ELF-1 (cell line): ENCODE measurements at regions not wholly inside any gene's neighbourhood (a gene's known extent, or its start where the extent isn't known, plus 50 kb on each side); places are given as distances from the start of the nearest gene placed in this dataset.

ENCODE experiments used
- DNase-seq: peaks from one replicate; pipeline ENCODE4 v3.0.0-alpha.2; 2016; ENCODE audit warnings: low read depth, low spot score

DNA sequence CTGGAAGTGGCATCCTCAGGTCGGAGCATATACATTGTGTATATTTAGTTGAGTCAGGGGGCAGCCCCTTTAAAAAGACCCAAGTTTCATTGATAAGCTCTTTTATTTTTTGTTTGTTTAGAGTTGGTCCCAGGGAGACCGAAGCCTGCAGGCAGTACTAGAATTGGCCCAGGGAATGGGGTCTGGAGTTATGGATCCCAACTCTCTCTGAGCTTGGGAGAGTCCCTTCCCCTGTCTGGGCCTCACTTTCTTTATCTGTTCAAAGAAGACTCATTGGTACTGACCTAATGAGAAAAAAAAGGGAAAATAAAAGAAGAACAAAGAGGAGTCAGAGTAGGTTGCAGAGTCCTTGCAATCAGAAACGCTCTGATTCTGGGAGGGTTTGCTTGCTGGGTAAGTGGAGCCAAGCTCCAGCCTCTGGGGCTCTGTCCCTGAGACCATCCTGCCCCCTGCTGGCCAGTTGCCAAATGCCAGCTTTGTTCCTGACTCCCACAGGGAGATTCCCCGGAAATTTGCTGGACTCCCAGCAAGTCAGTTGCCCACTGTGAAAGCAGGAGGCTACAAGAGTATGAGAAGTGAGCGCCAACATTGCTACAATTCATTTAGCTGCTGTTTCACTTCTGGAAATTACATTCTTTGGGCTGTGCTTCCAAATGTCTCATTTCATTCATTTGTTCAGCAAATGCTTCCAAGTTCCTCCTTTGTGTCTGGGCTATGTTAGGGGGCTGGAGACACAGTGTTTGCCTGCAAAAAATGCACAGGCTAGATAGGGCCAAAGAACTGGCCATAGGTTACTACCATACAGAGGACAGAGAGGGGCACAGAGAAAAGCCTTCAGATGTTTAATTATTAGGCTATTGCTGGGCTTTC lies 156.2 kb downstream of the MELK start:
- peak; percentile 93 for DNase-seq

DNA sequence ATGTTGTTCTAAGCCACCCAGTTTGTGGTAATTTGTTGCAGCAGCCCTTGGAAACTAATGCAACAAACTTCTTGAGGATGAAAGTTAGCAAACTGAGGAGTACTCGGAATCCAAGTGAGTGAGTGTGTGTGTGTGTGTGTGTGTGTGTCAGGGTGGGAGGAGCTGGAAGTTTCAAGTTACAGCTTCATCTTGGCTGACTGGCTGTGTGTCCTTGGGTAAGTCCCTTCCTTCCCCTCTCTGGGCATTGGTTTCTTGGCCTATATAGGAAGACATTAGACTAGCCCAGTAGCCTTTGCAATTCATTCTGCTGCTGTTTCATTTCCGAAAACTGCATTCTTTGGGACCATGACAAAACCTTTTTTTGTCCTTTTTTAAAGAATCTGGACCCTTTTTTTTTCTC lies 157.2 kb downstream of the MELK start:
- no peak for DNase-seq

DNA sequence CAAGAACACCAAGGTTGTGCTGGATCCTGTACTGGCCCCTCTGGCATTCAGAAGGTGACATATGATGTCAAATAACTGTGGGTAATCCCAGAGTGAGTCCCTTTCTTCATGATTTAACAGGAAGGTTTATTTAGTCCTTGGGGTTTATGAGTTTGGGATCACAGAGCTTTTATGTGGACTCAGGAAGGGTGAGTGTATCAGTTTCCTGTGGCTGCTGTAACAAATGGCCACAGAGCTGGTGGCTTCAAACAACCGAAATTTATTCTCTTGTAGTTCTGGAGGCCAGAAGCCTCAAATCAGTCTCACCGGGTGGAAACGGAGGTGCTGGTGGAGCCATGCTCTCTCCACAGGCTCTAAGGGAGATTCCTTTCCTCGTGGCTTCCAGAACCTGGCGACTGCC lies 157.7 kb downstream of the MELK start:
- no peak for DNase-seq

DNA sequence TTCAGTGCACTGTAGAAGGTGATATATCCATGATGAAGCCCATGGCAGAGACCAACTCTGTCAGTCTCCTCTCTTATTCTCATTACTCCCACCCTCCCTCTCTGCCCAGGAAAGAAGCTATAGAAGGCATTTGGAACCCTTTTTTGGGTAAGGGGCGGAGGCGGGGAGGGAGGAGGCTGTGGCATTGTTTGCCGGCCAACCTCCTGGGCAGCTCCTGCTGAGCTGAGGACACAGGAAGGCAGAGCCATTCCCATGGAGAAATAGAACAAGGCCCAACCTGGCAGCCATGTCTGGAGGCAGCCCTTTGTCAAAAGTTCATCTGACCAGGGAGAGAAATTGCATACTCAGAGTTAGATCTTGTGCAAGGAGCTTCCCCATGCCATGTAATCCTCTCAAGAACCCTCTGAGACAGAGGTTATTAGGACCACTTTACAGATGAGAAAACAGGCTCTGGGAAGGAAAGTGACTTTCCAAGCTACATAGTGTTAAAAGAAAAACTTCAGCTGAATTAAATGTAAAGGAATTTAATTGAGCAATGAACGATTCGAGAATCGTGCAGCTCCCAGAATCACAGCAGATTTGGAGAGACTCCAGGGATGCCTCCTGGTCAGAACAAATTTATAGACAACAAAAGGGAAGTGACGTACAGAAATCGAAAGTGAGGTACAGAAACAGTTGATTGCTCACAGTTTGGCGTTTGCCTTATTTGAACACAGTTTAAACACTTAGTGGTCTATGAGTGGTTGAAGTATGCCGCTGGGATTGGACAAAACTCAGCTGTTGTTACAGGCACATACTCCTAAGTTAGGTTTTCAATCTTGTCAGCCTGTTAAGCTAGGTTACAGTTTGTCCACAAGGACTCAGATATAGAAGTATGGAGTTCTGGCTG lies 158.6 kb downstream of the MELK start:
- DNase-seq, result peak; percentile 24

DNA sequence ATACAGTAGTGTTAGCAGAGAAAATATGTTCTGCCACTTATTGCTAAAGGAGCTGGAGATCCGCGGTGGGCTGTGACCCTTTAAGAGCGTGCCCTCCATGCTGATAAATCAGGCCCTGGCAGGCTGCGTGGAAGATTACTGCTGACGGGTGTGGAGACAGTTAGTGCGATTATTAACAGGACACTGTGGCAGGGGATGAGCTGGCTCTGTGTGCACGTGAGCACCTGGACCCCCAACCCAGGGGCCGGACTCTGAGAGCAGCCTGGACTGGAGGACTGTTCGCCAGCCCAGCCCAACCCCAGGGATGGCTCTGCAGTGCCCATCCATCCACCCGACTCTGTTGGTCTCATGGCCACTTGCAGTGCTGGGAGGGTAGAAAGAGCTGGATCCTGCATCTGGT lies 162.0 kb downstream of the MELK start:
- DNase-seq, result no peak

DNA sequence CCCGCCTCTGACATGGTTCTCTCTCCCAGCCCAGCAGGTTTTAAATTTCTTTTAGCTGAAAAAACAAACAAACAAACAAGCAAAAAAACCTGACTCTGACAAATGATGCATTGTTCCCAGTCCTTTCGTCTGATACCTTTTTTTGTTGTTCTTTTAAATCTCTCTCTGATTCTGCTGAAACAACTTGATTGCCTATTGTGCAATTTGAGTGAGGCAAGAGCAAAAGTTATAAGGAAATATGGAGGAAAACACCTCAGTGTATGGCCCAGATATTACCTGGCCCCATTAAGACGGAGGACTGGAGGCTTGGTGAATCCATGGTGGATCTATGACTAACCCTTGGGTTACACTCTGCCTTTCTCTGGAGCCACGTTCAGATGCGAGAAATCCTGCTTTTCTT lies 164.0 kb downstream of the MELK start:
- DNase-seq, result no peak

DNA sequence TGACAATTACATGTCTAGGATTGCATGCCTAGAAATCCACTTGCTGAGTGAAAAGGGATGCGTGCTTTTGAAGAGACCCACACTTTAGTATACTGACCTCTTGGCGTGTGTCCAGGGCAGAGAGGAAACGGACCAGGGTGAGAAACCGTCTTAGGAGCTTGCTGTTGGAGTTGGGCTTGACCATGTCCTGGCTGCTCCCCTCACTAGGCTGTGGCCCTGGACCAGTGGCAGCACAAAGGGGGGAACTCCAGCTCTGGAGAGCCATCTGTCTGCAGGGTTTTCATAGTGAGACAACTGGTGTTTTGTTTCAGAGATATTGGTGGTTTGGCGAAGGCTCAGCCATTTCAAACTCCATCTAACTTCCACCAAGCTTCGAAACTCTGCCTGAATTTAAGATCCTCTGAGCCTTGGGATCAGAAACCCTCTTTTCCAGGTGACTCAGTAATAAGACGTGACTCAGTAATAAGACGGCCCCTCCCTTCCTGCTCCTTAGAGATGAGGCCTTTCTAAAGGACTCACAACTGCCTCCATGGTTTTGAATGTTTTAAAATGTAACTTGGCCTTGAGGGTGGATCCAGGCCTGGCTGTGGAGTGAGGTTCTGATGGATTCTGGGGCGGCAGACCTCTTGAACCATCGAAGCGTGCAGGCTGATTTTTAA lies 165.8 kb downstream of the MELK start:
- no peak for DNase-seq

DNA sequence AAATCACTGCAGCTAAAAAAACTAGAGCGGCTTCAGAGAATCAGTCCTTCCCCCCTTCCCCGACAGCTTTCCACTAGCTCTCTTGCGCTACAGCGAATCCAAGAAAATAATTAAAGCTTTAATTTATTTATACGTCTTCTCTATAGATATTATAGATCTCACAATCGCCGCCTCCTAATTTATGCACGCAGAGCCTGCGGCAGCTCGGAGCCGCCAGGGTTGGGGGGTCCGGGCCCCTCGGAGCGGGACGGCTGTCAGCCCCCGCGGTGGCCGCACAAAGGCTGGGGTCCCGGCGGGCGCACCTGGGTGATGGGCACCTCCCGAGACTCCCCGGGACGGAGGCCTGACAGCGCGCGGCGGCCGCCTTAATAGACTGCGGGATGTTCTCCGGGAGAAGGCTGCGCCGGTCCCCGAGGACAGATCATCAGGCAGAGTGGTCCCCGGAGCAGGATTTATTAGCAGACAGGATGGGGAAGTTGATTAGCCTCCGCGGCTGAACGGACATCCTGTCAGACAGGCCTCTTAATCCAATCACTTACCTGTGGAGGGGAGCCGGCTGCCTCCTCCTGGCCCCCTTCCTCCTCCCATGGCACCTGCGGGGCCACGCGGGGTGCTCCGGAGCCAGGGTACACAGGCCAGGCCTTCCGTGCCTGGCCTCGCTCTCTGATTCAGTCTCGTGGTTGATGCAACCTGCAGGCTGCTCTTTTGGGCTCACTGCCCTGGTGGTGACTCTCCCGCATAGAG lies 166.8 kb downstream of the MELK start:
- DNase-seq, result no peak

DNA sequence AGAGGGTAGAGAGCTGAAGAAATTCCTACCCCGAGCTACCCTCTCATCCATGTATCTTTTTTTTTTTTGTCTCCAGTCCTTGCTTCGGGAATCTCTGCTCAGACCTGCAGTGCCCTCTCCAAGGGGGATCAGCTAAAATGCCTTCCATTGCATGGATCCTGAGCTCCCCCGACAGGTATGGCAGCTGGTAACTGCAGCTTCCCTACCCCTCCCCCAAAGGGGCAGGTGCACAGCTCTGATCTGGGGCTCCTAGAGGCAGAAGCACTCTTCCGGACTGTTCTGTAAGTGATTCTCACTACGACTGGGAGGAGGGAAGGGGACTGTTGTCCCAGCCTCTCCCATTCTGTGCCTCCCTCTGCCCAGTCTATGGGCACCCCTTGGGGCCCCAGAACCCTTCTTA lies 169.6 kb downstream of the MELK start:
- DNase-seq, result no peak

DNA sequence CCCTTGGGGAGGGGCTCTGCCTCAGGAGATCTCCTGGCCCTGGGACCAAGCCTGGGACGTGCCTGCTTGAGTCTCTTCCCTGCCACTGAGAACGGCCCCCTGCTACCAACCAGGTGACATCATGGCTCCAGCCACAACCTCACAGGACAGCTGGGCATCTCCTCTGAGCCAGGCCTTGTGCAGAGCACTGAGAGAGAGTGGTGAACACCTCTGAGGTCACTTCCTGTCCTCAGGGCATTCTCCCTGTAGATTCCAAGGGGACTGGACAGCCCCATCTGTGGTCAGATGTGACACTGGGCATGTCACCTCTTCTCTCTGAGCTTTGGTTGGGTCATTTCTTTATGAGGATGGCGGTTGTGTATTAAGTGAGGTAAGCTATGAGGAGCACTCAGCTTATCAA lies 172.0 kb downstream of the MELK start:
- no peak for DNase-seq

DNA sequence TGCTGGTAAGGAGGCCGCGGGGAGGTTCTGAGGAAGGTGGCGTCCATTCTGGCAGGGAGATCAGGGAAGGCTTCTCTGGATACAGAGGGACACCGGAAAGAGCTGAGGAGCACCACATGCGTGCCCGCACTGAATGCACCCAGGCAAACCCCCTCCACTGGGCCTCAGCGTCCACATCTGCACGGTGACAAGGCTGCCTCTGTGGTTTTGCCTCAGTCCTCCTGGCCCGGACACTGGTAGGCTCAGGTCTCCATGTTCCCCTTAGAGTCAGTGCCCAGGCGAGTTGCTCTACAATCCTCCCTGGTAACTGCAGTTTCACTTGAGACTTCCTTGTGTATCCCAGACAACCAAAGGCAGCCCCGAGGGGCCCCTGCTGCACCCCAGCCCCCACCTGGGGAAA lies 173.3 kb downstream of the MELK start:
- no peak for DNase-seq

DNA sequence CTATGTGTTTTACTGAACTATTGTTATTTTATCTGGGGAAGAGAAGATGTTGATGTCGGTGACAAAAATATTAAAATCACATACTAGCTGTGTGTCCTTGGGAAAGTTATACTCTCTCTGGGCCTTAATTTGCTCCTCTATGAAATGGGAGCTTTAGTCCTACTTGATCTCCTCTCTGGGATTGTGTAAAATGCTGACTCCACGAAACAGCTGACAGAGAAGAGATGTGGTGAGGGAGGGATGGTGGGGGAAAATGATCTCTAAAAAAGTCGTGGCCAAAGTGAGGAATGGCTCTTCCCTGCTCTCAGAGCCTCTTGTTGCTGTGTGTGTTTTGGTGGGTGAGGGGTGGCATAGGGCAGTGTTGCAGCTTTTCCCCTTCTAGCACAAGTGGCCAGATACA lies 173.7 kb downstream of the MELK start:
- no peak for DNase-seq

DNA sequence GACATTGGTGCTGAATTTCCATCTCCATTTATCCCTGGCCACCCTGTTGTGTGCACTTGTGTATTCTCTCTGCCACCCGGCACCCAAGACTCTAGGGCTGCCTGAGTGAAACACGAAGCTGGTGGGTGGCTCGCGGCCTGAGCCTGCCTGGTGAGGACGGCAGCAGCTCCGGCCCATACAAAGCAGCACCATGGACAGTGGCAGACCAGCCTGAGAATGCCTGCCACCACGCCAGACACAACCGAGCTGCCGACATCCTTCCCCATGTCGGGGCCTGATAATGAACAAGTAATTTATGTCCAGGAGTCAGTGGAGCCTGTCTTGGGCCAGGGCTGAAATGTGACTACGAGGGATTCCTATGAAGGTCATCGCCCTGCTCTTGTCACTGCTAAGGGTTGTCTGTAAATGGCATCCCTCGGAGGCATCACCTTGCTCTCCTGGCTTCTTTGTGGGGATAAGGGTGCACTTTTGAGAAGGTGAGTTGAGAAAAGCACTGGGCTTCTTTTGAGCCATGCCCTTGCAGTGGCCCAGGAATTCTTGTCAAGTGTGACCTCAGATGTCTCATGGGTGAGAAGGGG lies 175.7 kb downstream of the MELK start:
- peak; percentile 71 for DNase-seq

DNA sequence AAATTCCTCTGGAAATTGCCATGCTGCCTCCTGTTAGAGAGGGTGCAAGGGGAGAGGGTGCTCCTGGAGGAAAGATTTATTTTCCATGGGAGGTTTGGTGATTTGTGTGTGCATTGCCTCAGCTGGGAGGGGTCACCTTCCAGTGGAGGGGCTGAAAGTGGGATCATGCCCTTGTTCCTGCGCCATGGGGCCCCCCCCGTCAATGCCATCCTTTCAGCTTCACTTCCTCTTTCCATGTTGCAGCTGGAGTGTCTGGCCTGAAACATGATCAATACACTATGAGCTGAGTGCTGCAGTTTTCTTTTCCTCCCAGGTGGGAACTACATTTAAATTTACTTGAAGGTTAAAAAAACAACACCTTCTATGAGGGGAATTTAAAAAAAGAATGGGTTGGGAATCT lies 176.8 kb downstream of the MELK start:
- DNase-seq, result no peak

DNA sequence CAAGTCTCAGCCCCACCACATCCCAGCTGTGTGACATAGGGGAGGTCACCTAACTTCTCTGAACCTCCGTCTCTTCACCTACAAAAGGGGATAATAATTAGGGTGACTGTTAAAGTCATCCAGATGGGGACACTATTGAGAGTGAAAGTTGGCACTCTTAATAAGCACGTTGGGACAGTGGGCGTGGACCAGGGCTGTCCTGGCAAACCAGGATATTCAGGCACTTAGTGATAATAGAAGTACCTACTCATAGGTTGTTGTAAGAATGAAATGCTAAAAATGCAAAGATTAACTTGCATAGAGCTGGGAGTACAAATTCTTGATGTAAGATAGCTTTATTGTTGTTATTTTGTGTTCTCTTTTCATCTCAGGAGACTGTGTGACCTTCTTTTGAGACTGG lies 177.9 kb downstream of the MELK start:
- no peak for DNase-seq

DNA sequence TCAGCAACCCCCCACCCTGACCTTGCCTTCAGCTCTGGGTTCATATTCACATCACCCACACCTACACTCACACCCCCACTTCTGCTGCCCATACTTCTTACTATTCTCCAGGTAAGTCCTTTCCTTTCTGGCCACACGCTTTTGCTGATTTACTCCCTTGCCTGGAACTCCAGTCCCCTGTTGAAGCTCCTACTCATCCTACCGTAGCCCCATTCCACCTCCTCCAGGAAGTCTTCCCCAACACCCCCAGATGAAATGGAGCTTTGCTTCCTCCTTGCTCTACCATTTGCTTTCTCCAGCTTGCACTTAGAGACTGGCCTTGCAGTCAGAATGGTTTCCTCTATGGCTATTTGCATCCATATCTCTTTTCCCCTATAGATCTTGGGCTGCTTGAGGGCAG lies 182.3 kb downstream of the MELK start:
- no peak for DNase-seq

DNA sequence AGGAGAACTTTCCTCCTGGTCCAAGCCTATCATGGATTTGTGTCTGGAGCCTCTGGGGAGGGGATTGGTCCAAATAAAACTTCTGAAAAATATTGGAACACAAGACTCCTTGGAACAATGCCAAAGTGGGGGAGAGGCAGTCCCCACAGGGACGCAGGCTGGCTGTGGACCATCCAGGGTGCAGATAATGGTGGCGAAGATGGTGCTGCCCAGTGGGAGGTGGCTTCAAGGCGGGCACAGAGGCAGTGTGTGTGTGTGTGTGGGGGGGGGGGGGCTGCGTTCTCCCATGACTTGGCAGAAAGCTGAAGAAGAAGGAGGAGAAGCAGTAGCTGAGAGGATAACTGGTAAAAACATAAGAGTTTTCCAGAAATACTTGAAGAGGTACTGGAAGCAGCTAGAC lies 186.4 kb downstream of the MELK start:
- no peak for DNase-seq

DNA sequence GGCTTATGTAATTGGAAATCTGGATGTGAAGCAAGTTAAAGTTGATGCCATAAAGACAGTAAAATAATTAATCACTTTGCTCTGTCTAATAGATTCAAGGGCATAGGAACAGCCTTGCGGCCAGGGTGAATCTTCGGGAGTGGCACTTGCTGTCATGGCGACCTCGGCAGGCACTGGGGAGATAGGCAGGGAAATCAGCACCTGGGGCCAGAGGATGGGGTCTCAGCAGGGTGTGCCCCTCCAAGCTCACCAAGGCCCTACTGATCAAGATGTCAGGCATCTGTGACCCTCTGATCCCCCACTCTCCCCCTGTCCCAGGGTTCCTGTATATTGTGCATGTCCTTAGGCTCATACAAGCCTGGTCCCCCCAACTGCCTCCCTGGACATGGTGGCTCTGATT lies 187.3 kb downstream of the MELK start:
- DNase-seq, result no peak

DNA sequence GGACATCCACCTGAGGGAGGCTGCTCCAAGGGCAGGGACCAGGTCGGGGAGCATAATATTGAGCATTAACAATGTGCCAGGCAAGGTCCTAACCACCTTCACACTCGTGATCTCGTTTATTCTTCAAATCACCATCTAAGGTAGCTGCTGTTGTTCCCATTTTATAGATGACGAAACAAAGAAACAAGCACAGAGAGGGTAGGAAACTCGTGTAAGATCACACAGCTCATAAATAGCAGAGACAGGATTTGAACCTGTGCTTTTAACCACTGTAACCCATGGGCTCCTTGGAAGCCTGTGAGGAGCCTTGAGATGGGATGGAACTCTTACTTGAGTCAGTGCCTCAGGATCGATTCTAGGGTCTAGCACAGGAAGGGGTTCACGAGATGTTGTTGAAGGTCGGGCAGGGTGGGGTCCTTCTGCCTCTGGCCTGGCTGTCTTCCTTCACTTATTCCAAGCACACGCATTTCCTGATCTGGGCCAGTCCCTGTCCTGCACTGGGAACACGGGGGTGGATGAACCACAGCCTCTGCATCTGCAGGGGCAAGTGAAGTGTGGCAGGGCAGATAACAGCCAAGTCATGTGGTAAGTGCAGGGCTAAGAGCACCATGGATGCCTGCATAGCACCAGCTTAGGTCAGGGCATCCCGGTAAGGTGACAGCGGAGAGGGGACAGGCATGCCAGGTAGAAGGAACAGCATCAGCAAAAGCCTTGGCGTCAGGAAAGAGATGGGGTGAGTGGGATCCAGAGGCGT lies 188.1 kb downstream of the MELK start:
- DNase-seq, result no peak

DNA sequence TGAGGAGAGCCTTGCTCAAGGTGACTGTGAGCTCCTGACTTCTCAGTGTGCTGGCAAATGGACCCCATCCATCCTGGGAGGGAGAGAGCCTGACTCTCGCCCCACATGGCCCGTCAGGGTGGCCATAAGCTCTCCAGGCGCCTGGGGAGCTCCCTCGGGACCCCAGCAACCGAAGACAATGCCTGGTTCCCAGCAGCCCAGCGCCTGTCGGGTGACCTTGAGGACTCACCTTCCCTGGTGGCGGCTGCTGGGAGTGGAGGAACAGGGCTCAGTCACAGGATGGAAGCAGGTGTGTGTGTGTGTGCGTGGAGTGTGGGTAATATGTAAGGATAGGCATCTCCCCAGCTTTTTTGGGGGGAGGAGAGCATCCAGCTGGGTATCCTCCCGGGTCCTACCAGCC lies 190.3 kb downstream of the MELK start:
- no peak for DNase-seq

DNA sequence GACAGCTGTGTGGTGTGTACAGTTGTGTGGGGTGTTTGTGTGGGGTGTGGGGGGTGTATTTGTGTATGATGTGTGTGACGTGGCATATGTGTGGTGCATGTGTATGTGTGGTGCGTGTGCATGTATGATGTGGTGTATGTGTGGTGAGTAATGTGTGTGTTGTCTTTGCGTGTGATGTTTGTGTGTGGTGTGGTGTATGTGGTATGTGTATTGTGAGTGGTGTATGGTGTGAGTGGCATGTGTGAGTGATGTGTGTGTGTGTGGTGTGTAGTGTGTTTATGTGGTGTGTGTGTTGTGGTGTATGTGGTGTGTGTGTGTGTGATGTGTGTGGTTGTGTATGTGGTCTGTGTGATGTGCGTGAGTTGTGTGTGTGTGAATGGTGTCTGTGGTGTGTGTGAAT lies 191.1 kb downstream of the MELK start:
- DNase-seq, result no peak
